Left lung (tissue), 4 donors: ENCODE measurements at regions not wholly inside any gene's neighbourhood (a gene's known extent, or its start where the extent isn't known, plus 50 kb on each side); places are given as distances from the start of the nearest gene placed in this dataset.
A peak's percentile ranks its signal among the peaks of the same experiment; 100 is the strongest.

Experiments
- ATAC-seq: fragments of 200-7000 bp; cut with Tn5 transposase; one replicate; pipeline ENCODE4 v1.9.1; 2020; ENCODE audit warnings: moderate library complexity
- DNase-seq, 4 donors: peaks; one replicate each; pipeline ENCODE4 v3.0.0-alpha.2; 2013 to 2020
- H3K27ac ChIP-seq, 2 donors: fragments of 200-600 bp; sonication (generic) in 1 of 2; one replicate each; pipeline versions ENCODE4 v1.5.0 to v1.8.0; 2020 to 2021
- H3K27me3 ChIP-seq, 2 donors: fragments of 200-600 bp; sonication (generic) in 1 of 2; one replicate each; pipeline versions ENCODE4 v1.5.0 to v1.8.0; 2020 to 2021
- H3K36me3 ChIP-seq, 2 donors: fragments of 200-600 bp; sonication (generic) in 1 of 2; one replicate each; pipeline versions ENCODE4 v1.5.0 to v1.8.0; 2020 to 2021
- H3K4me1 ChIP-seq, 2 donors: fragments of 200-600 bp; one replicate each; pipeline ENCODE4 v1.8.0; 2021
- H3K4me3 ChIP-seq, 2 donors: fragments of 200-600 bp; sonication (generic) in 1 of 2; one replicate each; pipeline versions ENCODE4 v1.5.0 to v1.8.0; 2020 to 2021; ENCODE audit warnings: mild to moderate bottlenecking in 1 of 2
- H3K9me3 ChIP-seq, 2 donors: fragments of 200-600 bp; sonication (generic) in 1 of 2; one replicate each; pipeline versions ENCODE4 v1.5.0 to v1.8.0; 2020 to 2021
- intact Hi-C, 2 donors: fragments of 100-400 bp; cut with DNase I; formaldehyde crosslinking; loops; one replicate each; pipeline versions ENCODE4 v1.11.2 to v1.14.2; 2022
- TF ChIP-seq, protein P1 (sequence below), 2 donors: fragments of 200-600 bp; sonication (generic) in 1 of 2; IDR thresholded peaks; one replicate each; pipeline versions ENCODE4 v1.5.0 to v1.8.0; 2021; ENCODE audit warnings: antibody characterized with exemption in 2 of 2
- donor health status: DM: no; HTN: yes; CAD: no.
- donor health status: DM: no; HTN: no; CAD: no.

- DNase-seq, result no peak
- TF ChIP-seq, protein P1, sequence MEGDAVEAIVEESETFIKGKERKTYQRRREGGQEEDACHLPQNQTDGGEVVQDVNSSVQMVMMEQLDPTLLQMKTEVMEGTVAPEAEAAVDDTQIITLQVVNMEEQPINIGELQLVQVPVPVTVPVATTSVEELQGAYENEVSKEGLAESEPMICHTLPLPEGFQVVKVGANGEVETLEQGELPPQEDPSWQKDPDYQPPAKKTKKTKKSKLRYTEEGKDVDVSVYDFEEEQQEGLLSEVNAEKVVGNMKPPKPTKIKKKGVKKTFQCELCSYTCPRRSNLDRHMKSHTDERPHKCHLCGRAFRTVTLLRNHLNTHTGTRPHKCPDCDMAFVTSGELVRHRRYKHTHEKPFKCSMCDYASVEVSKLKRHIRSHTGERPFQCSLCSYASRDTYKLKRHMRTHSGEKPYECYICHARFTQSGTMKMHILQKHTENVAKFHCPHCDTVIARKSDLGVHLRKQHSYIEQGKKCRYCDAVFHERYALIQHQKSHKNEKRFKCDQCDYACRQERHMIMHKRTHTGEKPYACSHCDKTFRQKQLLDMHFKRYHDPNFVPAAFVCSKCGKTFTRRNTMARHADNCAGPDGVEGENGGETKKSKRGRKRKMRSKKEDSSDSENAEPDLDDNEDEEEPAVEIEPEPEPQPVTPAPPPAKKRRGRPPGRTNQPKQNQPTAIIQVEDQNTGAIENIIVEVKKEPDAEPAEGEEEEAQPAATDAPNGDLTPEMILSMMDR (IDR thresholded peaks at IDR 0.05), result no peak
- no peak for ATAC-seq
- no peaks in the 10 kb centered on the region for H3K9me3 ChIP-seq
- no peaks in the 10 kb centered on the region for H3K36me3 ChIP-seq
- no peaks in the 10 kb centered on the region for H3K4me1 ChIP-seq
- H3K27ac ChIP-seq, result no peak overlapping the region
- intact Hi-C loops, result no loop called here
- no peak overlapping the region for H3K4me3 ChIP-seq
- H3K27me3 ChIP-seq, result no peaks in the 10 kb centered on the region
Measured at GRCh38 chr4:60117726-60118323, 1082.3 kb upstream of the ADGRL3 start.

DNA sequence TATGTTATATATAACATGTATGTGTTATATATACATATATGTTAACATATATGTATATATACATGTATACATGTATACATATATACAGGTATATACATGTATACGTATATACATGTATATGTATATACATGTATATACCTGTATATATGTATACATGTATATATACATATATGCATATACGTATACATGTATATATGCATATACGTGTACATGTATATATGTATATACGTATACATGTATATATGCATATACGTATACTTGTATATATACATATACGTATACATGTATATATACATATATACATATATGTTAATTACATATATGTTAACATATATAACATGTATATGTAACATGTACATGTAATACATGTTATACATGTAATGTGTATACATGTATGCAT is 1077.3 kb upstream of the ADGRL3 start:
- intact Hi-C loops, result no loop called here
- DNase-seq, result no peak

GRCh38 chr4:60128888-60129287 is 1071.2 kb upstream of the ADGRL3 start:
- no peak for DNase-seq
- H3K4me3 ChIP-seq, result no peak overlapping the region
- no peaks in the 10 kb centered on the region for H3K36me3 ChIP-seq
- H3K4me1 ChIP-seq, result no peaks in the 10 kb centered on the region
- no peaks in the 10 kb centered on the region for H3K27me3 ChIP-seq
- H3K9me3 ChIP-seq, result no peaks in the 10 kb centered on the region
- intact Hi-C loops, result no loop called here
- TF ChIP-seq, protein P1 (IDR thresholded peaks at IDR 0.05), result no peak
- ATAC-seq, result no peak
- H3K27ac ChIP-seq, result no peak overlapping the region

More for the DNA sequence above, 1077.3 kb upstream of the ADGRL3 start:
- H3K9me3 ChIP-seq, result no peaks in the 10 kb centered on the region
- TF ChIP-seq, protein P1 (IDR thresholded peaks at IDR 0.05), result no peak
- H3K4me1 ChIP-seq, result no peaks in the 10 kb centered on the region
- no peak overlapping the region for H3K4me3 ChIP-seq
- no peaks in the 10 kb centered on the region for H3K27me3 ChIP-seq
- no peaks in the 10 kb centered on the region for H3K36me3 ChIP-seq
- no peak overlapping the region for H3K27ac ChIP-seq
- no peak for ATAC-seq

DNA sequence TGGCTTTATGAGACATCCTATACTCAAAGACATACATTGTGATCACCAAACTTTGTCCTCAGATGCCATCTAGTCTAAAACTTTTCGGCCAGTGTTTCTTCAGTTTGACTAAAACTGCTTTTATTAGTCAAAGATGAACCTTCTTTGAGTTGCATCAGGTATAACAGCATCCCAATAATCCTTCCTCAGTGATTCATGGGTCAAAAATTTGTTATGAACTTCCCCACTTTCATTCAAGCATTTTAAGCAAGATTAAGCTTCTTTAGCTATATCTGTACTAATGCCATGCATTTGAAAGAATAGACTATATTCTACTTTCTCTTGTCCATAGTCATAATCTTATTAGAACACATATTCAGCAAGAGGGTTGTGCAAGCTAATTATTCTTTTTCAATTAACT is 1070.4 kb upstream of the ADGRL3 start:
- DNase-seq (no peak), ATAC-seq (no peak)
- H3K27ac ChIP-seq, result no peak overlapping the region
- no peaks in the 10 kb centered on the region for H3K27me3 ChIP-seq
- TF ChIP-seq, protein P1 (IDR thresholded peaks at IDR 0.05), result no peak
- no peaks in the 10 kb centered on the region for H3K36me3 ChIP-seq
- no peaks in the 10 kb centered on the region for H3K9me3 ChIP-seq
- intact Hi-C loops, result no loop called here
- no peak overlapping the region for H3K4me3 ChIP-seq
- no peaks in the 10 kb centered on the region for H3K4me1 ChIP-seq

GRCh38 chr4:60133375-60133774 is 1066.8 kb upstream of the ADGRL3 start:
- Histone ChIP-seq H3K4me3 (no peak overlapping the region), H3K36me3 (no peaks in the 10 kb centered on the region), H3K27me3 (no peaks in the 10 kb centered on the region), H3K9me3 (no peaks in the 10 kb centered on the region), H3K27ac (no peak overlapping the region), H3K4me1 (no peaks in the 10 kb centered on the region)
- no peak for DNase-seq
- ATAC-seq, result peak; percentile 26
- intact Hi-C loops, result no loop called here
- TF ChIP-seq, protein P1 (IDR thresholded peaks at IDR 0.05), result no peak
